LNCAP (cell line): ENCODE measurements at regions not wholly inside any gene's neighbourhood (a gene's known extent, or its start where the extent isn't known, plus 50 kb on each side); places are given as distances from the start of the nearest gene placed in this dataset.

ENCODE experiments used
- CTCF ChIP-seq: fragments of 450-650 bp; IDR thresholded peaks from 2 replicates; pipeline ENCODE4 v1.5.1; 2017; ENCODE audit warnings: mild to moderate bottlenecking

- no peak for TF ChIP-seq CTCF
These were observed 144.7 kb downstream of the OTOL1 start for GRCh38 chr3:161641287-161641686.

GRCh38 chr3:161644891-161645635, 148.5 kb downstream of the OTOL1 start:
- no peak for TF ChIP-seq CTCF

- no peak for TF ChIP-seq CTCF
These were observed 151.4 kb downstream of the OTOL1 start for GRCh38 chr3:161647936-161648470.

- no peak for TF ChIP-seq CTCF
These were observed 153.4 kb downstream of the OTOL1 start for GRCh38 chr3:161649900-161650484.

GRCh38 chr3:161657786-161658185, 161.2 kb downstream of the OTOL1 start:
- TF ChIP-seq CTCF, result no peak

GRCh38 chr3:161671141-161671540, 174.5 kb downstream of the OTOL1 start:
- no peak for TF ChIP-seq CTCF

GRCh38 chr3:161672478-161672877, 175.9 kb downstream of the OTOL1 start:
- TF ChIP-seq CTCF, result no peak
